ENCODE measurements at regions not wholly inside any gene's neighbourhood (a gene's known extent, or its start where the extent isn't known, plus 50 kb on each side); places are given as distances from the start of the nearest gene placed in this dataset.

DNA sequence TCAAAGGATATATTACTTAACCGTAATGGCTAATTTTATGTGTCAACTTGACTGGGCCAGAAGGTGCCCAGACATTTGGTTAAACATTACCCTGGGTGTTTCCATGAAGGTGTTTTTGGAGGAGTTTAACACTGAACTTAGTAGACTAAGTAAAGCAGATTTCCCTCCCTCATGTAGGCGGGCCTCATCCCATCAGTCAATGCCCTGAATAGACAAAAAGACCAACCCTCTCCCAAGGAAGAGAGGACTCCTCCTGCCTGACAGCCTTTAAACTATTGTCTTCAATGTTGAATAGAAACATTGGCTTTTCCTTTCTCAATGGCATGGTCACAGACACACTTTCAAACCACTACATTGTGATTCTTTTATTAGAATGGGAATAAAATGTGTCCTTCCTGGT is 121.9 kb downstream of the SETD4 start:
- TF ChIP-seq REST (IDR thresholded peaks at IDR 0.05; ENCODE audit: low read depth) (no peak), NFIC (IDR thresholded peaks at IDR 0.05) (no peak), EP300 (IDR thresholded peaks at IDR 0.05; ENCODE audit: borderline replicate concordance) (no peak)
- TF ChIP-seq, protein P1, sequence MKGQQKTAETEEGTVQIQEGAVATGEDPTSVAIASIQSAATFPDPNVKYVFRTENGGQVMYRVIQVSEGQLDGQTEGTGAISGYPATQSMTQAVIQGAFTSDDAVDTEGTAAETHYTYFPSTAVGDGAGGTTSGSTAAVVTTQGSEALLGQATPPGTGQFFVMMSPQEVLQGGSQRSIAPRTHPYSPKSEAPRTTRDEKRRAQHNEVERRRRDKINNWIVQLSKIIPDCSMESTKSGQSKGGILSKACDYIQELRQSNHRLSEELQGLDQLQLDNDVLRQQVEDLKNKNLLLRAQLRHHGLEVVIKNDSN (IDR thresholded peaks at IDR 0.05), result no peak

Measured in Ishikawa (cell line).